NCI-H446 treated with DMSO at 0.1 percent for 48 hours (cell line): ENCODE measurements at regions not wholly inside any gene's neighbourhood (a gene's known extent, or its start where the extent isn't known, plus 50 kb on each side); places are given as distances from the start of the nearest gene placed in this dataset.
"Not testable (repeated sequence)": the region's sequence is repeated elsewhere in the genome, so short reads cannot be mapped to it uniquely, and the experiment has no call there.

ENCODE experiments used
- DNase-seq: peaks from one replicate; lab custom pipeline; 2025; lab: John Stamatoyannopoulos, UW

GRCh38 chr6:132198896-132199295, 202.4 kb downstream of the MOXD1 start:
- DNase-seq = no peak

GRCh38 chr6:132198040-132198439, 203.2 kb downstream of the MOXD1 start:
- no peak for DNase-seq

- DNase-seq = no peak
Measured at GRCh38 chr6:132194529-132194928, 206.7 kb downstream of the MOXD1 start.

- no peak for DNase-seq
Measured at GRCh38 chr6:132192631-132193030, 208.6 kb downstream of the MOXD1 start.

GRCh38 chr6:132190815-132191175, 210.5 kb downstream of the MOXD1 start:
- DNase-seq = no peak

GRCh38 chr6:132190097-132190814, 211.0 kb downstream of the MOXD1 start:
- no peak for DNase-seq

- no peak for DNase-seq
Measured at GRCh38 chr6:132188556-132189264, 212.6 kb downstream of the MOXD1 start.

GRCh38 chr6:132187816-132188215, 213.5 kb downstream of the MOXD1 start:
- no peak for DNase-seq

- DNase-seq = not testable (repeated sequence)
Measured at GRCh38 chr6:132184966-132185365, 216.3 kb downstream of the MOXD1 start.

GRCh38 chr6:132179955-132180354, 221.3 kb downstream of the MOXD1 start:
- no peak for DNase-seq

- DNase-seq = no peak
Measured at GRCh38 chr6:132174919-132175318, 223.7 kb upstream of the CCN2 start.

- DNase-seq = no peak
Measured at GRCh38 chr6:132168961-132169360, 217.8 kb upstream of the CCN2 start.

GRCh38 chr6:132167929-132168892, 217.0 kb upstream of the CCN2 start:
- no peak for DNase-seq

- no peak for DNase-seq
Measured at GRCh38 chr6:132166526-132167051, 215.4 kb upstream of the CCN2 start.

GRCh38 chr6:132165677-132166076, 214.5 kb upstream of the CCN2 start:
- no peak for DNase-seq

GRCh38 chr6:132161283-132161682, 210.1 kb upstream of the CCN2 start:
- DNase-seq = peak; percentile 0

GRCh38 chr6:132153221-132153898, 202.2 kb upstream of the CCN2 start:
- no peak for DNase-seq

- DNase-seq = no peak
Measured at GRCh38 chr6:132147530-132148011, 196.4 kb upstream of the CCN2 start.

GRCh38 chr6:132144456-132144855, 193.3 kb upstream of the CCN2 start:
- no peak for DNase-seq

GRCh38 chr6:132143258-132143657, 192.1 kb upstream of the CCN2 start:
- DNase-seq = no peak

- no peak for DNase-seq
Measured at GRCh38 chr6:132142768-132143167, 191.6 kb upstream of the CCN2 start.

- no peak for DNase-seq
Measured at GRCh38 chr6:132142308-132142707, 191.1 kb upstream of the CCN2 start.
